Fibroblast of mammary gland (primary cell): ENCODE measurements at regions not wholly inside any gene's neighbourhood (a gene's known extent, or its start where the extent isn't known, plus 50 kb on each side); places are given as distances from the start of the nearest gene placed in this dataset.

ENCODE experiments used
- DNase-seq: peaks from one replicate; pipeline ENCODE4 v3.0.0-alpha.2; 2010; ENCODE audit warnings: low read depth
- H3K4me3 ChIP-seq: 2 replicates; pipeline ENCODE4 v1.5.1; 2011; ENCODE audit warnings: low read depth, mild to moderate bottlenecking, low read length, moderate library complexity; ENCODE audit not compliant: control insufficient read depth
- CTCF ChIP-seq: conservative IDR thresholded peaks from 2 replicates; pipeline ENCODE4 v1.5.1; 2011; ENCODE audit warnings: low read depth, low read length, inconsistent platforms; ENCODE audit not compliant: control insufficient read depth, insufficient read depth

- TF ChIP-seq CTCF = no peak
- H3K4me3 ChIP-seq = no peak overlapping the region
- DNase-seq = peak; percentile 44
Measured at GRCh38 chr9:22590336-22591033, 143.9 kb downstream of the DMRTA1 start.

- no peak for TF ChIP-seq CTCF
- peak; percentile 10 for DNase-seq
- H3K4me3 ChIP-seq = no peak overlapping the region
Measured at GRCh38 chr9:22595805-22596204, 149.2 kb downstream of the DMRTA1 start.

- no peak overlapping the region for H3K4me3 ChIP-seq
- DNase-seq = no peak
- TF ChIP-seq CTCF = no peak
Measured at GRCh38 chr9:22617156-22617555, 170.5 kb downstream of the DMRTA1 start.

GRCh38 chr9:22622815-22623214 is 176.2 kb downstream of the DMRTA1 start:
- no peak overlapping the region for H3K4me3 ChIP-seq
- peak; percentile 29 for DNase-seq
- no peak for TF ChIP-seq CTCF

- TF ChIP-seq CTCF = no peak
- H3K4me3 ChIP-seq = no peak overlapping the region
- no peak for DNase-seq
Measured at GRCh38 chr9:22623236-22623635, 176.6 kb downstream of the DMRTA1 start.

- no peak for TF ChIP-seq CTCF
- H3K4me3 ChIP-seq = no peak overlapping the region
- no peak for DNase-seq
Measured at GRCh38 chr9:22625540-22625939, 178.9 kb downstream of the DMRTA1 start.

GRCh38 chr9:22643541-22643940 is 196.9 kb downstream of the DMRTA1 start:
- TF ChIP-seq CTCF = no peak
- DNase-seq = peak; percentile 14
- H3K4me3 ChIP-seq = no peak overlapping the region
